Omental fat pad (tissue), 3 donors: ENCODE measurements at regions not wholly inside any gene's neighbourhood (a gene's known extent, or its start where the extent isn't known, plus 50 kb on each side); places are given as distances from the start of the nearest gene placed in this dataset.

ENCODE experiments used
- ATAC-seq: fragments of 150-250 bp; one replicate; pipeline ENCODE4 v1.9.1; 2016; ENCODE audit warnings: mild to moderate bottlenecking, moderate library complexity; ENCODE audit not compliant: low FRiP score
- DNase-seq: peaks from one replicate; pipeline ENCODE4 v3.0.0-alpha.2; 2019; ENCODE audit warnings: low spot score
- TF ChIP-seq, protein P1 (sequence below), 3 donors: fragments of 450-650 bp; IDR thresholded peaks; one replicate each; pipeline ENCODE4 v1.5.1; 2016 to 2017; ENCODE audit warnings: antibody characterized with exemption in 3 of 3, mild to moderate bottlenecking in 3 of 3, moderate library complexity in 2 of 3

DNA sequence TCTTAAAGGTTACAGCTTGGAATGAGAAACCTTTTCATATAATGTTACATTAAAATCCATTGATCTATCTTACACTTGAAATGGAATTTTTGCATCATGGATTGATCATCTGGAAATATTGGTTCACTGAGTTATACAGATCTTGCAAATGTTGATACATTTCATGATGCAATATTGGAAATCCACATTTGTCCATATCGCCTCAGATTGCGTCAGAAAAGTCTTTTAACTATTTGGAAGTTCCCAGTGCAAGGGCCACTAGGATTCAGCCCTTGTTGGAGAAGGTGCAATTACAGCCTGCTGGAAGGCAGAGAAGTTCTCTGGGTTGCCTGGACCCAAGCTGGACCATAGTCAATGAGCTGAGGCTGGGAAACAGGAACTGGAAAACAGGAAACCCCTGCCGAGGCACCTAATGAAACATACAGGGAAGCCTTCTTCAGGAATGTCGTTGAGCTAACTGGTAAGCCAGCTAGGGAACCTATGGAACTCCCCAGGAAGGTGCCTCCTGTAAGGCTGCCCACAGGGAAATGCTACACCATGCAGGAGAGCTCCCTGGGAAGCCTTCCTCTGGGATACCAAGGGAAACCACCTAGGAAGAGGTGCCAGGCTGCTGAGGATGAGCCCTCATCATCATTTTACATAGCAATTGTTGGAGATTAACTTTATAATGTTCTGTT is 600.4 kb upstream of the CADM1 start:
- DNase-seq: no peak
- no peak for ATAC-seq
- TF ChIP-seq, protein P1, sequence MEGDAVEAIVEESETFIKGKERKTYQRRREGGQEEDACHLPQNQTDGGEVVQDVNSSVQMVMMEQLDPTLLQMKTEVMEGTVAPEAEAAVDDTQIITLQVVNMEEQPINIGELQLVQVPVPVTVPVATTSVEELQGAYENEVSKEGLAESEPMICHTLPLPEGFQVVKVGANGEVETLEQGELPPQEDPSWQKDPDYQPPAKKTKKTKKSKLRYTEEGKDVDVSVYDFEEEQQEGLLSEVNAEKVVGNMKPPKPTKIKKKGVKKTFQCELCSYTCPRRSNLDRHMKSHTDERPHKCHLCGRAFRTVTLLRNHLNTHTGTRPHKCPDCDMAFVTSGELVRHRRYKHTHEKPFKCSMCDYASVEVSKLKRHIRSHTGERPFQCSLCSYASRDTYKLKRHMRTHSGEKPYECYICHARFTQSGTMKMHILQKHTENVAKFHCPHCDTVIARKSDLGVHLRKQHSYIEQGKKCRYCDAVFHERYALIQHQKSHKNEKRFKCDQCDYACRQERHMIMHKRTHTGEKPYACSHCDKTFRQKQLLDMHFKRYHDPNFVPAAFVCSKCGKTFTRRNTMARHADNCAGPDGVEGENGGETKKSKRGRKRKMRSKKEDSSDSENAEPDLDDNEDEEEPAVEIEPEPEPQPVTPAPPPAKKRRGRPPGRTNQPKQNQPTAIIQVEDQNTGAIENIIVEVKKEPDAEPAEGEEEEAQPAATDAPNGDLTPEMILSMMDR (IDR thresholded peaks at IDR 0.05): no peak

DNA sequence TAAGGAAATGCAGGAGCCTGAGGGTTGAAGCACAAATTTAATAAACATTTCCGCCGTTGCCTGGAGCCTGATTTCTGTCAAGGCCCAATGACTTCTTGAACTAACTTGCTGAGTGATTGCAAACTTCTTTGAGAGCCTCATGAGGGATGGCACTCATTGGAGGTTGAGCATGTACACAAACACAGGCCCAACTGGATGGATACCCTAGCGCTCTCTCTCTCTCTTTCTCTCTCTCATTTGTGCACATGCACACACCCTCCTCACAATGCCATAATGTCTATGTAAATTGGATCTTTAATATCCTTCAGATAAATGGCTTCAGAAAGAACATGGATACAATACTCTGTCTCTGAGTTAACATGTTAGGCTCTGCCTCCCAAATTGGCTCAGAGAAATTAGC is 597.7 kb upstream of the CADM1 start:
- no peak for ATAC-seq
- DNase-seq: no peak
- TF ChIP-seq, protein P1 (IDR thresholded peaks at IDR 0.05): no peak

DNA sequence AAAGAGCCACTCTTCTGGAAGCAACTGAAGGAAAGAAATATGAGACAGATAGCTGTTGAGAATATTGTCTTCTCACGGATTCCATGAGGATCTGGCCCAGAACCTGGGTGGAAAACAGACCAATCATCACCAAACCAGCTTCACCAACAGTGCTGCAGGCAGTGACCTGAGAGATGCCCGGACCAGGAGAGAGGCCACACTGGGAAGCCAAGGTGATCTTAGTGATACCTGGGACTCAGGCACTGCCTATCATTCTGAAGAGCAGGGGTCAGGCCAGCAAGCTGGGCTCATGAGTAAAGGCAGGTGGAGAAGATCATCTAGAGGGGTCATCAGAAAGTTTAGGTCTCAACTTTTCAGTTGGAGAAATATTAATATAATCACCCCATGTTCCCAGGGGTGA is 595.8 kb upstream of the CADM1 start:
- DNase-seq: no peak
- TF ChIP-seq, protein P1 (IDR thresholded peaks at IDR 0.05): no peak

DNA sequence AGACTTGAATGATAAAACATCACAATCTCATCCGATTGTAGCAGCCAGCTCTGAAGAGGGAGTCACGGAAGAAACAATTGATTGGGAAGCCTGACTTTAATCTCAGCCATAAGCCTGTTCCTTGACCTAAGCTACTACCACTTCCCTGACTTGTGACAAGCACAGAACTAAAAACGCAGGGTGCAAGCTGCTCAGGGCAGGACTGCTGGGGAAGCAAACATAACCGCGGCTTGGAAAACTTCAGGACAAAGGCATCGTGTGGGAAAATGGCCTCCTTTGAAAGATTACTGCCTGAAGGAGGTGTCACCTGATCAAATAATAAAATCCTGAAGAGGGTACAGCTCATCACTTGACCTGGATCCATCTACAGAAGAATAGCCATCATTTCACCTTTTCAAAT is 595.3 kb upstream of the CADM1 start:
- DNase-seq (no peak), ATAC-seq (no peak)
- TF ChIP-seq, protein P1 (IDR thresholded peaks at IDR 0.05): no peak

More for the DNA sequence above, 595.8 kb upstream of the CADM1 start:
- ATAC-seq: no peak

DNA sequence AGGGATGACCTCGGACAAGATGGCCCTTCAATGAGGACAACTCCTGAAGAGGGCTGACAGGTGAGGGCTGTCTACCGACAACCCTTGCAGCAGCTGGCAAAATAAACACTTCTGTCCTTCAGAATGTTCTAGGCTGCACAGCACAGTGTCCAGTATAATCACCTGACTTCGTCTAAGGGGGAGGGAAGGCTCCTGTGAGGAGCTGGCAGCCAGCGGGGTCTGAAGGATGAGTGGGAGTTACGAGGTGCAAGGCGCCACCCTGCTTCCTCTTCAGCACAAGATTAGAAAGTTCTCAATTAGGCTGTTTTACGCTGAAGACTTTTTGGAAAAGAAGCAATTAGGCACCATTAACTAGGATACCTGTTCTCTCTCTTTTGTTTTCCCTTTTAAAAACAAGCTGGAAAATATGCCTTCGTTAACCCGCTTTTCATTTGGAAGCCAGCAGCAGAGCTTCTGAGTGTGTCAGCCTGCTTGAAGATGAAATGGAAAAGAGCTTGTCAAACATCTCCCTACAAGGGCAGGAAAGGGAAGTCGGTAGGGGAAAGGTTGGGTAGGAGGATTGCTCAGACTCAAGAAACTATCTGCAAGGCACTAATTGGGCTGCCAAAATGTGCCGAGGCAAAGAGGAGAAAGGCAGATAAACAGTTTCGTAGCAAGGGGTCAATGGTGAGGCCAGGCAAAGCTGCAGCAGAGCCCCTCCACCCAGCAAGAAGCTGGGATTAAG is 592.2 kb upstream of the CADM1 start:
- DNase-seq: no peak
- TF ChIP-seq, protein P1 (IDR thresholded peaks at IDR 0.05): no peak
- ATAC-seq: no peak

DNA sequence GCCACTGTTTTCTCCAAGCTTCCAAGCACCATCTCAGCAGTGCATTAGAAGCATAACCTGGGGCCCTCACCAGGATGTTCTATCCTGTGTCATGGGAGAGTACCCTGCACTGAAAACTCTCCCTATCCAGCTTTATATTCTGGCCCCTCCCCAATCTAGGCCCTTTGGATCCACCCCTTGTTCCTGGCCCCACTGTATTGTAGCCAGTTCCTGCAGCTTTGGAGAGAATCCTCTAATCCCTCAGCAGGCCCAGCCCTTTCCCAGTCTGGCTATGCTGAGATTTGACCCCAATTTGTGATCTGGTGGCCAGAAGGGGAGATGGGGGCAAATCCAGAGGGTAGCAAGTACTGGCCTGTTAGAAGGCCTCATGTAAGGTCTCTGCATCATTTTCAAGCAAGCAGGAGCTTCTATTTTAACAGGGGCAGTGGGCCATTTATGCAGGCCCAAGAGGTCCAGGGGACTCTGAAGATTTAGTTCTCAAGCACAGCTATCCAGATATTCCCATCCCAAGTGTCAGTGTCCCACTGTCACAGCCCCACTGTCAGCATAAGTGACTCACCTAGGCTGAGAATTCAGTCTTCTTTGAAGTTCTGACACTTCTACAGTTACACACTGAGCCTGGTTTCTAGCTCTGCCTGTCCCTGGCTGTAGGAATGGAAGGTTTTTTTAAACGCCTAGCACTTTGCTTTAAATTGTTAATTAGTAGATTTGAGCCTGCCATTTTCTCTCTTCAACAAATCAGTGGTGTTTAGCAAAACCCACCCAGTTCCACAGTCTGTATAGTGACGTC is 589.5 kb upstream of the CADM1 start:
- ATAC-seq: no peak
- TF ChIP-seq, protein P1 (IDR thresholded peaks at IDR 0.05): no peak
- no peak for DNase-seq
